LNCaP clone FGC (cell line): ENCODE measurements at regions not wholly inside any gene's neighbourhood (a gene's known extent, or its start where the extent isn't known, plus 50 kb on each side); places are given as distances from the start of the nearest gene placed in this dataset.

Experiments used
- DNase-seq: peaks from one replicate; pipeline ENCODE4 v3.0.0-alpha.2; 2011; ENCODE audit warnings: low read depth
- H3K4me3 ChIP-seq: 2 replicates; pipeline ENCODE4 v1.5.1; 2011; ENCODE audit warnings: mild to moderate bottlenecking, low read depth, low read length, control low read depth
- CTCF ChIP-seq: IDR thresholded peaks from 2 replicates; pipeline ENCODE4 v1.5.1; 2012; ENCODE audit warnings: mild to moderate bottlenecking; ENCODE audit not compliant: control insufficient read depth, insufficient read depth; ENCODE audit errors: extremely low read depth

DNA sequence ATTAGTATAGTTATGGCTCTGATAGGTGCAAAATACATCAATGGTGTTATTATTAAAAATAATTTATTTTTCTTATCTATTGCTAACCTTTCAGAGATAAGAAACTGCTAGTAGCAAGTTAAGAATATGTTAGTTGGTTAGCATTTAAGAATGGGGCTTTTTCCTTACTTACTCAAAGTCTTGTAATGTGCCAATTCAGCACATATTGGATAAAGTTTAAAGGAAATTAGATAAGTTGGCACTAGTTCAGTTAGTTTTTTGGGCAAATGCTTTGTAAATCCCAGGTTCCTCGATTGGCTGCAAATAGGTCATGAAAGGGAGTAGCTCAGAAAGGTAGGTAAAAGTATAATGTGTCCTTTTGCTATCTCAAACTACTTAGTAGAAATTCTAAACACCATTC lies 2806.7 kb downstream of the PCDH9 start:
- no peak for TF ChIP-seq CTCF
- DNase-seq = no peak

GRCh38 chr13:64420181-64420580 lies 2810.0 kb downstream of the PCDH9 start:
- no peak for TF ChIP-seq CTCF
- no peak for DNase-seq
- H3K4me3 ChIP-seq = no peak overlapping the region

More for the DNA sequence above, 2806.7 kb downstream of the PCDH9 start:
- no peak overlapping the region for H3K4me3 ChIP-seq

DNA sequence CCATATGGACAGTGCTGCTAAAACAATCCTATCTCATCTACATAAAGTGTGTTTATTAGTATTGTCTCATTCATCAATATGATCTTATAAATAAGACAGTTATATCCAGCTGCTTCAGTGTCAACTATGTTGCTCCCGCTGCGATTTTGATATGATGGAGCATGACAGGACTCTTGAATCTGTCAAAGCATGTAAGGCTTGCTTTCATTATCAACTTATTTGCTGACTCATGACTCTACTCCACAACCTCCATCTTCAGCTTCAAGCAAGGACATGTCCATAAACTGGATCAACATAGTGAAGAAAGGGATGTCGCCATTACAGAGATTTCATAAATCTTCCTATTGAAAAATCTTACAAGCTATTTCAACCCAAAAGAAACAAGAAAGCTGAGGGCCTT lies 2812.6 kb downstream of the PCDH9 start:
- no peak for DNase-seq
- H3K4me3 ChIP-seq = no peak overlapping the region
- TF ChIP-seq CTCF = no peak

GRCh38 chr13:64414381-64414780 lies 2815.8 kb downstream of the PCDH9 start:
- H3K4me3 ChIP-seq = no peak overlapping the region
- TF ChIP-seq CTCF = no peak
- DNase-seq = no peak

- TF ChIP-seq CTCF = no peak
- H3K4me3 ChIP-seq = no peak overlapping the region
- DNase-seq = no peak
Measured at GRCh38 chr13:64413529-64413928, 2816.6 kb downstream of the PCDH9 start.

DNA sequence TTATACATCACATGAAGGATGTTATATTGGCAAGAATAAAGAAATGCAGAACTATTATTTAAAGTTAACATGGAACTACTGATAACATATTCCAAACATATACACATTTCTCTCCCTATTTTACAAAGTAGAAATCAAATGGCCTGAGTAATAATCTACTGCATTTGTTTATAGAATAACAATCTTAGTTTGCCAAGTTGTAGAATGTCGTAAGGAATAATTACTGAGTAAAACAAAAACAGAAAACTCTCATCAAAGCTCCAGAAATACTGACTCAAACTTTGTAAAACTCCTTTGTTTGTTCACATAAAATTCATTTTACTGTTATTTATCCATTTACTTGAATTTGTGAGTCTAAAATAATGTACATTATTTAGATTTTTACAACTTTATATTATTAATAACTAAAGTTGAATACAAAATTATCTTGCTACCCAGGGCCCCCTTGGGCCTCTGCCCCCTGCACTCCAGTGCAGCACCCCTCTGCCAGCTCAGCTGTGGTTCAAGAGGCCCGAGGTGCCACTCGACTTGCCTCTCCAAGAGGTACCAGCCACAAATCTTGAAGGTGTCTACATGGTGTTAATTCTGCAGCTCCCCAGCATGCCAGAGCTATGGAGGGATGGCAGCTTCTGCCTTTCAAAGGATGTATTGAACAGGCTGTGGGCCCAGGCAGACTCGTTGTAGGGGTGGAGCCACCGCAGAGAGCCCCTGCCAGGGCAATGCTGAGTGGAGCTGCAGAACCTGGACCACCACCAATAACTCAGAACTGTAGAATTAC lies 2819.7 kb downstream of the PCDH9 start:
- DNase-seq = no peak
- TF ChIP-seq CTCF = no peak
- no peak overlapping the region for H3K4me3 ChIP-seq

DNA sequence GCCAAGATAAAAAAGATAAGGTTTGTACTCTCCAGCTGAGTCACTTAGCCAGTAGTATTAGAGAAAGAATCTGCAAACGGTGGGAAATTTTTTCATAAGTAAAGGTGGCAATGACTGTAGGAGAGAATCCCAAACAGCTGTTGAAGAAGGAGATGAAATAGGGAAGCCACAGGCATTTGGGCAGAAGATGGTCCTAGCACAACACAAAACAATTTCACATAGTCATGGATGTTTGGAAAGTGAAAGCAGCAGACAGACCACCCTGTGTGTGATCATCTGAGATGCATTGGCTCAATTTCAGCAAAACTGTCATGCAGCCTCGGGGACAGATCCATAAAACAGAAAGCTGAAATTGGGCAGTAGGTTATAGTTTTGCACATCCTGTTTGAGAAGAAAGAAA lies 2832.4 kb downstream of the PCDH9 start:
- no peak overlapping the region for H3K4me3 ChIP-seq
- TF ChIP-seq CTCF = no peak
- DNase-seq = no peak
